ENCODE measurements at regions not wholly inside any gene's neighbourhood (a gene's known extent, or its start where the extent isn't known, plus 50 kb on each side); places are given as distances from the start of the nearest gene placed in this dataset.
"Not testable (repeated sequence)": the region's sequence is repeated elsewhere in the genome, so short reads cannot be mapped to it uniquely, and the experiment has no call there.

DNA sequence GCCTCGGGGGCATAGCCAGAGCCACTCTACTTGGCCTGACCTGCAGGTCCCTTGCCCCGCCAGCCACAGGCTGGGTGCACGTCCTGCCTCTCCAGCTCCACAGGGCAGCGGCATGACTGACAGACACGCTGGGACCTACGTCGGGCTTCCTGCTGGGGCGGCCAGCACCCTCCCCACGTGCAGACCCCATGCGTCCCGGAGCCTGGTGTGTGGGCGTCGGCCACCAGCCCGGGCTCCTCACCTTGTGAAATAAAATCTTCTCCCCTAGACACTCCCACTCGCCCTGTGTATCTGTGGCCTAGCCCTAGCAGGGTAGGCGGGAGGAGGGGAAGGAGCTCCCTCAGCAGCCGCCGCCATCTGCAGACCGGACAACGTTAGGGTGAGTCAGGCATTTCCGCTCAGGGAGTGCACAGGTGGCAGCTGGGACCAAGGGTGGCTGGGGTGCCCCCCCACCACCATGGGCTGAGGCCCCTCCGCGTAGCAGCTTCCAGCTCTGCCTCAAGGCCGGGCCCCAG, 119.5 kb downstream of the IGLL1 start:
- not testable (repeated sequence) for DNase-seq

DNA sequence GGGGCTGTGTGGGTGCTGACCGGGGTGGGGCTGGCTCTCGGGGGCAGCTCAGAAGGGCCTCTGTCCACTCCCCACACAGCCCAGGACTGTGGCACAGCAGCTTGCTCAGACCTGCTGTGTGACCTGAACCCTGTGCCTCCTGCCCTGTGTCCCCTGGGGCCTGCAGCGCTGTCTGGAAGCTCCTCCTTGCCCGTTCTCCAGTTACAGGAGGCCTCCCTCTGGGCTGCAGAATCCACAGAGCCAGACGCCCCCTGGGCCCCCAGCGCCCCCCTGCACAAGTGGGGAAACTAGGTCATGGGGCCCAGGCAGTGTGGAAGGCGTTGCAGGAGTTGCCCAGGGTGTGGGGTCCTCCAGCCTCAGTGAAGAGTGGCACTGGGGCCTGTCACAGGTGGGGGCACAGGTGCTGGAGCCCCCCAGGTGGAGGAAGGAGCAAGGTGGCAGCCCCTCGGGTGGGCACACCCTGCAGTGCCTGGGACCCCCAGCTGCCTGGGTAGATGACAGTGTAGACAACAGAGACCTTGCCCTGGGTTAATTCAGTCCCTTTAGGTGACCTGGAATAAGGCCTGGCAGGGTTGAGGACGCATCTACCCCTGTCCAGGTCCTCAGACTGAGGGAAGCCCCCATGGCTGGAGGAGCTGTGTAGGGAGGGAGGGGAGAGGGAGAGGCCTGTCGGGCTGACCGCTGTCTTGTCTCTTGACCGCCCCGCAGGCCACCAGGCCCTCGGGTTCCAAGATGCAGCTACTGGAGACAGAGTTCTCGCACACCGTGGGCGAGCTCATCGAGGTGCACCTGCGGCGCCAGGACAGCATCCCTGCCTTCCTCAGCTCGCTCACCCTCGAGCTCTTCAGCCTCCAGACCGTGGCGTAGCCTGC, 120.2 kb downstream of the IGLL1 start:
- DNase-seq = not testable (repeated sequence)

DNA sequence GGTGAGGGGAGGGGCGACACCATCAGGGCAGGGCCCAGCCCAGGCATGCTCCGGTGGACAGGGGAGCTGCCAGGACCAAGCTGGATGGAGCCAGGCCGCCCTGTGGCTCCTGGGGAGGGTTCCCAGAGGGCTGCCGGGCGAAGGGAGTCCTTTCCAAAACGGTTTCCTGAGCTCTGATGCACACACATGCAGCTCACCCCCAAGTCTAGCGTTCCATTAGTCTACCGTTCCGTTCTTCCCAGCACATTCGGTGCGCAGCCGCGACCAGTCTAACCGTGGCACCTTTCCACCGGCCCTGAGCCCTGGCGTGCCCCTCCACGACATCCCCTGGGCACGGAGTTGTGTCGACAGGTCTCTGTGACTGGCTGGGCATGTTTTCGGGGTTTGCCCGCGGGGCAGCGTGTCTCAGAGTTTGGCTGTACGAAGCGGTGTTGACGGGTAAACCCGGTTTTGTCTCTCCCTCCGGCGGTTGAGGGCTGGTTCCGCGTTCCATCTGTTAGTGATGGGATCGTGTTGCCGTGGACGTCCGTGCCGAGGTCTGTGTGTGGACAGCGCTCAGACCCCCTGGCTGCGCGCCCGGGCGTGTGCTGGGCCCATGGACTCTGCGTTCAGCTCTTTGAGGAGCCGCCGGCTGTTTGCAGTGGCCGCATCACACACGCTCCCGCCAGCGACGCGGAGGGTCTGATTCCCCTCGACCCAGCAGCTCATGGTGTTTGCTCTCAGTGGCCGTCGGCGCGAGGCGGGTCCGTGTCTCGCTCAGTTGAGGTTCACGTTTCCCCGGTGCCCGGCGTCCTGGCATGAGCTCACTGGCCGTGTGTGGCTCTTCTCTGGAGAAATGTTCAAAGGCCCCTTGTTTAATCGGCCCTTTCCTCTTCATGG, 121.2 kb downstream of the IGLL1 start:
- DNase-seq = no peak

DNA sequence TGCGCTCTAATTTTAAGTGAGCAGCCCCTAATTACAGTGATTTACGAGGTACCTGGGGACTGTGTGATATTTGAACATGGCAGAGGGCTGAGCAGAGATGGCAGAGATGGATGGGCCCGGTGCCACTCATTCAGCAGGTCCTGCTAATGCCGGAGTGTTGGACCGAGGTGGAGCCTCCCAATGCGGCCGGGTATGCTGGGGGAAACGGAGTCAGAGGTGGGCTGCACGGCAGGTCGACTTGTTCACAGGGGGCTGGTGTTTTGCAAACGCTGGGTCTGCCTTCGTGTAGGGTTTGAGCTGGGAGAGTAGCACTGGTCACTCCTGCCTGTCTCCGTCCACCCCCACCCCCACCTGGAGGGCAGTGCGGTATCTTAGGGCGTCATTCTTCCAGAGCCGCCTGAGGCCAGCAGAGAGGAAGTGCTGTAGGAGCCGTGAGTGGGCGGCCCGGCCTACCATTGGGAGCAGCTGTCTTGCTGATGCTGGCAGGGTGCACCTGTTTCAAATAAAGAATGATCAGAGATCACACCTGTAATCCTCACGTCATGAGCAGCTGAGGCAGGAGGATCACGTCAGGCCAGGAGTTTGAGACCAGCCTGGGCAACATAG, 122.6 kb downstream of the IGLL1 start:
- no peak for DNase-seq

DNA sequence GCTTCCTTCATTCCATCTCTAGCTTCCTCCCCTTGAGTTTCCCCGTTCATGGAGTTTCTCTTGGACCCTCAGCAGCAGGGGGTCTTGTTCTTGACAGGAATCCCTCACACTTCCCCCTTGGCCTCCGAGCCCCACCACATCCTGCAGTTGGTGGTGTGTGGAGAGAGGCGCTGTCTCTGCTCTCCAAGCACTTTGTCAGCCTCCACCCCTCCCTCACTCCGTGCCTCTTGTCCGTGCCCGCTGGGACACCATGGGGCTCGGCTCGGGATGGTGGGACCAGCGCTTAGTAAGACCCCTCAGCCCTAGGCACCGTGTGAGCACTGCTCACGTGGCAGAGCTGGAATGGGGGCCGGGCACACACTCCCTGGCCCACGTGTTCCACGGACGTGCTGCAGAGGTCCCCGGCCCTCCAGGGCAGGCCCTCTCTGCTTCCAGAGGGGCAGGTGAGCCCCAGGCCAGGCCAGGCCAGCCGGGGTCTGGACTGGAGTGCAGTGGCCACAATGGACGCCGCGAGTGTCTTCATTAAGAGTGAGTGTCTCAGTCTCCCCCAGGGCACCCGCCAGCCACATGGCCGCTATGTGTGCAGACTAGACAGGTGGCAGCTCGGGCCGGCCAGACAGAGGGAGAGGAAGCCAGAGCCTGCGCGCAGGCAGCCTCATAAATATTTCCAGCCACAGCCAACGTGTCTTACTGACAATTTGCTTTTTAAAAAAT, 123.3 kb downstream of the IGLL1 start:
- not testable (repeated sequence) for DNase-seq

DNA sequence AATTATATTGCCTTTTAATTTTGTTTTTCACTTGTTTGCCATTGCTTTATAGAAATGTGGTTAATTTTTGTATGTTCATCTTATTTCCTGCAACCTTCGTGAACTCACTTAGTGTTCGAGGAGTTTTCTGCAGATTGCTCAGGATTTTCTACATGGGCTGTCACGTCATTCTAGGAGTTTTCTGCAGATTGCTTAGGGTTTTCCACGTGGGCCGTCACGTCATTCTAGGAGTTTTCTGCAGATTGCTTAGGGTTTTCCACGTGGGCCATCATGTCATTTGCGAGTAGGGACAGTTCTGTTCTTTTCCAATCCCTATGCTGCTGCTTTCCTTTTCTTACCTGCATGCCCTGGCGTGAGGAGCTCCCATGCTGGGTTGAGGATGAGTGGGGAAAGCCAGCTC, 125.7 kb downstream of the IGLL1 start:
- DNase-seq = not testable (repeated sequence)

DNA sequence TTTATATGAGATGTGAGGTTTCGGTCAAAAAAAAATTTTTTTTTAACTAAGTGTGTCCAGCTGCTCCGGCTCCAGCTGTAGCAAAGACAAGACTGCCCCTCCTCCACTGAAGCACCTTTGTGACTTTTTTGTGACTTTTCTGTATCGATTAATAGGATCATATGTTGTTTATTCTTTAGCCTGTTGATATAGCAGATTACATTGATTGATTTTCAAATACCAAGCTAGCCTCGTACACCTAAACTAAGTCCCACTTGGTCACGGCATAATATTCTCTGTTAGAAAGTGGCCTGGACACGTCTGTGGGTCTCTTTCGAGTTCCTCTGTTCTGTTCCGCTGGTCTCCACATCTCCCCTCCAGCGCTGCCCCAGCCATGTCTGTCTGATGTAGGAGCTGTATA, 126.8 kb downstream of the IGLL1 start:
- no peak for DNase-seq

DNA sequence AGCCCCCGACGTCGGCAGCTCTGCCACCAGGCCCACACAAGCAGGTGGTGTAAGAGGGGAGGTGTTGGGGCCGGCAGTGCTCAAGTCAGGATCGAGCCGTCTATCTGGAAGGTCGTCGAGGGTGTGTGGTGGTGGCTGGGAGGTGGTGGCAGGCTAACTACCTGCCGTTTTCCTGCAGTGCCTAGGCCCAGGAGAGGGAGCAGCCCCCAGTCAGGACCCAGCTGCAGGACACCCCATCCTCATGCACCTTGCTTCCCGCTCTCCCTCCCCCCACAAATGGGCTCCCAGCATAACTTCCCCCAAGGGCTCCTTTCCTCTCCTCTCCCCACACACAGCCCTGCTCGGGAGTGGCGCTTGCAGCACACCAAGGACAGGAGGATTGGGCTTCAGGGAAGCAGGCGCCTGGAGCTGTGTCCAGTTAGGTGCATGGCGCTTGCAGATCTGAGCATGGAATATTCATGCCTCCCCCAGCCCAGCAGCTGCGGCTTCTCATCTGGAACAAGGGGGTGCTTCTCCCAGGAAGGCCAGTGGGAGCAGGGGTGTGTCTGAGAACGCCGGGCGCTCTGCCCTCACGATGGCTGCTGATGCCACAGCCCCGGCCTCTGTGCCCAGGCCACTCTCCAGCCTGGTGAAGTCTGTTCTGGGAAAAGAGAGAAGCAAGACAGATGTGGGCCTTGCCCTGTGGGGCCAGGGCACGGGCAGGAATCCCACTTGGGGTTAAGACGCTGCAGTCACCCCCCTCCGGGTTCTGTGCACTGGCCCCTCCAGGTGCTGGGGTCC, 127.7 kb downstream of the IGLL1 start:
- DNase-seq = no peak

DNA sequence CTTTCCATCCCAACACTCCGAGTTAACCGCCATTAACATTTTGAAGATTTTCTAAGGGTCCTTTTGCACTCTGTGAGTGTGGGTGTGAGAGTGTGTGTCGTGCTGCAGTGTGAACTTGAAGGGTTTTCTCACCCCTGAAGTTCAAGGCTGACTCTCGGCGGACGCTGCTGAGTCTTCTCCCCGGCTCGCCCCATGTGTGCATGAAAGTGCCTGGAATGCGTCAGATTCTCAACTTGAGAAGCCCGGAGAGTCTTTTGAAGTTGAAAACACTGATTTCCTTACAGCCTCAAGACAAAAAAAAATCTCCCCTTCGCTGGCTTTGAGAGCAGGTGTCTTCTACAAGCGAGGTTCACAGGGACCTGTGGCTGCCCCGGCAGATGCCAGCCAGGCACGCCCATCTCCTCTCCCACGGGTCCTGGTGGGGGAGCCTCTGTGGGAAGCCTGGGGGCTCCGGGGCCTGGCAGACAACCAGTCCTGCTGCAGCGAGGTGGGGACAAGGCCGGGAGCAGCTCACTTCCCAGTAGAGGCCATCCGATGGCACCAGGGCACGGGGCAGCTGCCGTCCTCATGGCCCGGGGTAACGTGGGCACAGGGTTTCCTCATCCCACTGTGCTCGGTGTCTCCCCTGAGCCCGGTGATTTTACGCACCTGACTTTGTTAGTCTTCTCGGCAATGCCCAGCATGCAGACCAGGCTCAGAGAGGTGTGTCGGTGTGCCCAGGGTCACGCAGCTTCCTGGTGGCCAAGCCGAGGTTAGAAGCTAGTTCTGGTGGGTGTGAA, 128.4 kb downstream of the IGLL1 start:
- DNase-seq = not testable (repeated sequence)

DNA sequence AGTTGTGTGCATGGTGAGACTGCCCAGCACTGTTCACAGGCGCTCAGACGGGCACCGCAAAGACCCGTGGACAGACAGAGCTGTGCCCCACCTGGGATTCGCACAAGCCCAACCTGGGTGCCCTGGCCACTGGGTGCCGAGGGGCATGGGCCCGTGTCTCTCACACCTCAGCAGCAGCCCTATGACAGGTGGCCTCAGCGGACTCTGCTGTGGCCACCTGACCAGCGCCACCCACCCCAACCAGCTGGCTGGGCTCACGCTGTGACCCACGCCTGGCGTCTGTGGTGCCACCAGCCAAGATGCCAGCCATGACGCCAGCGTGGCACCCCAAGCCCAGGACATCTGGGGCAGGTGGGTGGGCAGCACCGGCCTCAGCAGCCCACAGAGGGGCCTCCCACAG, 129.3 kb downstream of the IGLL1 start:
- DNase-seq = not testable (repeated sequence)

DNA sequence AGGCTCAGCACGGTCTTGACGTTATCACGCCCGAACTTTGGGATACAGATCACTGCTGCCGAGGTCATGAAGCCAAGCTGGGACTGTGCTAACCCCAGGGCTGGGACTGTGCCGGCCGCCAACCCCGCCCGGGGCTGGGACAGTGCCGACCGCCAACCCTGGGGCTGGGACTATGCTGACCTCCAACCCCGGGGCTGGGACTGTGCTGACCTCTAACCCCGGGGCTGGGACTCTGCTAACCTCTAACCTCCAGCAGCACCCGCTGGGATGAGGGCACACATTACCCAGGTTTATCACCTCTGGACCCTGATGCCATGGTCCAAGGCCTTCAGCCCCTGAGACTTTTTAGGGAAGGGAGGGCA, 129.7 kb downstream of the IGLL1 start:
- no peak for DNase-seq

DNA sequence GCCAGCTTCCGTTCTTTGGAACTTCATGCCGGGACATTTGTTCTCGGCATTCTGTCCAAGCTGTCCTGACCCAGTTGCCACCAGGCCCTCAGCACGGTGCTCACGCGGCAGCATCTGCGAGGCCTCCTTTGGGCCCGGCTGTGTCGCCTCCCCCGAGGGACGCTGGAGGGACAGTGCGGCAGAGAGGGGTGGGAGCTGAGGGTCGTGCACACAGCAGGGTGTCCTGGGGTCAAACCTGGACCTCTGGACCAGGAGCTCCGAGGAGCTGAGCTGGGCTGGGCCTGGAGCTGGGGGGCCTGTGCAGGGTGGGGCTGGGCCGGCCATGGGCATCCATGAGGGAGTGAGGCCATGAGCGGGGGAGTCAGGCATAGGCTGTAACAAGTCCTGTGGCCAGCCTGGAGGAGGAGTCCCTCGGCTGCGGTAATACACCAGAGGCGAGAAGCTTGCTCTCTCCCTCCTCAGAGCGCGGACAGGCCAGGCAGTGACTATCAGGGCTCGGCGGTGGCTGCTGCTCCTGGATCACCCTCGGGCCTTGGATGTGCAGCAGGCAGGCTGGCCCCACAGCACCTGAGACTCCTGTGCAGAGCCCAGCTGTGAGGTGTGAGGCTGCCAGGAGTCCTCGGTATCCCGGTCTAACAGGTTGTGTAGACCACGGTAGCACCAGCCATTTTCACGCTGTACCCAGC, 130.2 kb downstream of the IGLL1 start:
- not testable (repeated sequence) for DNase-seq

DNA sequence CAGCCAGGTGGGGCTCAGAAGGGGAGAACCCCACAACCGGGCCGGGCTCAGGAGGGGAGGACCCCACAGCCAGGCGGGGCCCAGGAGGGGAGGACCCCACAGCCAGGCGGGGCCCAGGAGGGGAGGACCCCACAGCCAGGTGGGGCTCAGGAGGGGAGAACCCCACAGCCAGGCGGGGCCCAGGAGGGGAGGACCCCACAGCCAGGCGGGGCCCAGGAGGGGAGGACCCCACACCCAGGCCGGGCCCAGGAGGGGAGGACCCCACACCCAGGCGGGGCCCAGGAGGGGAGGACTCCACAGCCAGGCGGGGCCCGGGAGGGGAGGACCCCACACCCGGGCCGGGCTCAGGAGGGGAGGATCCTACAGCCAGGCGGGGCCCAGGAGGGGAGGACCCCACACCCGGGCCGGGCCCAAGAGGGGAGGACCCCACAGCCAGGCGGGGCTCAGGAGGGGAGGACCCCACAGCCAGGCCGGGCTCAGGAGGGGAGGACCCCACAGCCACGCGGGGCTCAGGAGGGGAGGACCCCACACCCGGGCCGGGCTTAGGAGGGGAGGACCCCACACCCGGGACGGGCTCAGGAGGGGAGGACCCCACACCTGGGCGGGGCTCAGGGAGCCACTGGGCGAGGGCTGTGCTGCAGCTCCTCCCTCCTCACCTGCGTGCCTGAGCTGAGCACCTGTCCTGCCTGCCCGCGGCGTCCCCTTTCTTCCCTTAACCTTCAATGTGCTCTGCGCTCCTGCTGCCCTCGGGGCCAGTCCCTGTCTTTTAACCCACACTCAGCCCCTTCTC, 131.4 kb downstream of the IGLL1 start:
- not testable (repeated sequence) for DNase-seq

DNA sequence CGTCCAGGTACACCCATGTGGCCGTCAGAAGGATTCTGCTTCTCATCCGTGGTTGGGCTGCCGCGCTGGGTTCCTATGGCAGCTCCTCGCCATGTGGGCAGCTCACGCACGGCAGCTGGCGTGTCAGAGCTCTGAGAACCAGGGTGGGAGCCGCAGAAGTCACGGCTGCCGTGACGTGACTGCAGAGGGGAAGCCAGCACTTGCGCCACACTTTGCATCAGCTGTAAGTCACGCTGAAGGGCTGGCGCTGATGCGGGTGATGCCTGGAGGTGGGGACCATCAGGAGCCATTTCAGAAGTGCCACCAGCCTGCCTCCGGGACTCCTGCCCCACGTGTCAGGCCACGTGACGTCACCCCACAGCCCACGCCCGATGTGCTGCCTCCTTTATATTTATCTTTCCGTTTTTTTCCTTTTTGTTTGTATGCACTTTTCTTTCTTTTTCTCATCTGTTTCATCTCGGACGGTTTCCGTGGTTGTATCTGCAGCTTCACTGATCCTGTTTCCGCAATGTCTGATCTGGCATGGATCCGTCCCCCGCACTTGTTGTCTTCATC, 133.2 kb downstream of the IGLL1 start:
- DNase-seq = no peak

DNA sequence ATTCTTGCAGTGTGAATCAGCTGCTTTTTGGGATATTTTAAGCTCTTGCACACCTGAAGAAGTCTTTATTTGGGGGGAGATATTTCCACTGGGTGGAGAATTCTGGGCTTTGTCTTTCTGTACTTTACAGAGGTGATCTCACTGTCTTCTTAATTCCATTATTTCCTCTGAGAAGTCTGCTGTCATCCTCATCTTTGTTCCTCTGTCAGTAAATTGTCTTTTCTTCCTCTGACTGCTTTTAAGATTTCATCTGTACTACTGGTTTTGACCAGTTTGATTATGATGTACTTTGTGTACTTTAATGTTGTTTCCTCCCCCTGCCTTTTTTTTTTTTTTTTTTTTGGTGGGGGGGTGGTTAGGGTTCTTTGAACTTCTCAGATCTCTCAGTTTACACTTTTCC, 133.9 kb downstream of the IGLL1 start:
- DNase-seq = not testable (repeated sequence)

DNA sequence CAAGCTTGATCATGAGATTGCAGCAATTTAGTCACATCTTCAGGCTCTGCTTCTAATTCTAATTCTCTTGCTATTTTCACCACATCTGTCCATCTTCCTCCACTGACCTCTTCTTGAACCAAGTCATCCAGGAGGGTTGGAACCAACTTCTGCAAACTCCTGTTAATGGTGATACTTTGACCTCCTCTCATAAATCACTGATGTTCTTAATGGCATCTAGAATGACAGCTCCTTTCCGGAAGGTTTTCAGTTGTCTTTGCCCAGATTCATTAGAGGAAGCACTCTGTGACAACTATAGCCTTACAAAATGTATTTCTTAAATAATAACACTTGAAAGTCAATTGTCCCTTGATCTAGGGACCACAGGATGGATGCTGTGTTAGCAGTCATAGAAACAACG, 136.2 kb downstream of the IGLL1 start:
- DNase-seq = not testable (repeated sequence)

DNA sequence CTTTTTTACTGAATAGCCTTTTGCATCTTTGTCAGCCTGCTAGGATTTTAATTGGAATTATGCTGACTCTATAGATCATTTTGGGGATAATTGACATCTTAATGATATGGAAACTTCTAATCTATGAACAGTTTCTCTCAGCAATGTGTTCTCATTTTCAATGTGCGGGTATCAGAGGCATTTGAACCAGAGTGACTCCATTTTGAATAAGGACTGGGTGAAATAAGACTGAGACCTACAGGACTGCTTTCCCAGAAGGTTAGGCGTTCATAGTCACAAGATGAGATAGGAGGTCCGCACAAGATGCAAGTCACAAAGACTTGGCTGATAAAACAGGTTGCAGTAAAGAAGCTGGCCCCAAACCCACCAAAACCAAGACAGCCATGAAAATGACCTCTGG, 140.5 kb downstream of the IGLL1 start:
- DNase-seq = not testable (repeated sequence)

DNA sequence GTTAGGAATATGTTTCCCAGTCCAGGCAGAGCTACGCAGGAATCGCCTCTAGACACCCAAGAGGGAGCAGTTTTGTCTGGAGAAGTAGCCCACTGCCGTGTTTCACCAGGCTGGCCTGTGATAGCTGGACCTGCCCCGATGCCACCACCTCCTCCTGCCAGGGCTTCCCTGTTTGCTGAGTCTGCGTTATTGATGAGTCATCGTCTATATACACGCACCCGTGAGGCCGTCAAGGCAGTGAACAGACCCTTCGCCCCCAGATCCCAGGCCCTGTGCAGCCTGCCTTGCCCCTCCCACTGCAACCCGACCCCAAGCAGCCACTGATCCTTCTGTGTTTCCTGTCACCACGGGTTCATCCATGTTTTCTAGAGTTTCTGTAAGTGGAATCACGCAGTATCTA, 141.9 kb downstream of the IGLL1 start:
- no peak for DNase-seq

DNA sequence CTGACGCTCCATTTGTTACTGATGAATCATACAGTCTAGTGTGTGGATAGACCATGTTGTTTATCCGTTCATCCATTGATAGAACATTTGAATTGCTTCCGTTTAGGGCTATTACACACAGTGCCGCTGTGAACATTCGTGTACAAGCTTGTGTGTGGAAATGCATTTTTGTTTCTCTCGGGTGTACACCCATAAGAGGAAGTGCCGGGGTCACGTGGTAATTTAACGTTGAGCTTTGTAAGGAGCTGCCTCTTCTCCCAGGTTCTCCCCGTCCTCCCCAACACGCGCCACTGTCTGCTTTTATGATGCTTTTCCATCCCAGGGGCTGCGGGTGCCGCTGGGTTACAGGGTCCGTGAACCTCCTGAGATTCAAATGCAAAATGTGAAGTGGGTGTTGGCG, 142.3 kb downstream of the IGLL1 start:
- DNase-seq = no peak
